T47D (cell line): ENCODE measurements at regions not wholly inside any gene's neighbourhood (a gene's known extent, or its start where the extent isn't known, plus 50 kb on each side); places are given as distances from the start of the nearest gene placed in this dataset.
A peak's percentile ranks its signal among the peaks of the same experiment; 100 is the strongest.

Source experiments
- DNase-seq, 2 experiments: peaks; one replicate each; pipeline versions ENCODE4 v3.0.0 to v3.0.0-alpha.2; 2011 to 2012; ENCODE audit warnings: low read depth in 1 of 2, low spot score in 1 of 2
- JUND ChIP-seq: IDR thresholded peaks from 2 replicates; pipeline ENCODE4 v1.6.1; 2012; ENCODE audit warnings: low read depth
- in situ Hi-C: cut with HindIII; loops from 2 replicates; pipeline ENCODE4 v1.10.0; 2016; ENCODE audit warnings: low sequenced_read_pairs, low pct_unique_long_range_greater_than_20kb

DNA sequence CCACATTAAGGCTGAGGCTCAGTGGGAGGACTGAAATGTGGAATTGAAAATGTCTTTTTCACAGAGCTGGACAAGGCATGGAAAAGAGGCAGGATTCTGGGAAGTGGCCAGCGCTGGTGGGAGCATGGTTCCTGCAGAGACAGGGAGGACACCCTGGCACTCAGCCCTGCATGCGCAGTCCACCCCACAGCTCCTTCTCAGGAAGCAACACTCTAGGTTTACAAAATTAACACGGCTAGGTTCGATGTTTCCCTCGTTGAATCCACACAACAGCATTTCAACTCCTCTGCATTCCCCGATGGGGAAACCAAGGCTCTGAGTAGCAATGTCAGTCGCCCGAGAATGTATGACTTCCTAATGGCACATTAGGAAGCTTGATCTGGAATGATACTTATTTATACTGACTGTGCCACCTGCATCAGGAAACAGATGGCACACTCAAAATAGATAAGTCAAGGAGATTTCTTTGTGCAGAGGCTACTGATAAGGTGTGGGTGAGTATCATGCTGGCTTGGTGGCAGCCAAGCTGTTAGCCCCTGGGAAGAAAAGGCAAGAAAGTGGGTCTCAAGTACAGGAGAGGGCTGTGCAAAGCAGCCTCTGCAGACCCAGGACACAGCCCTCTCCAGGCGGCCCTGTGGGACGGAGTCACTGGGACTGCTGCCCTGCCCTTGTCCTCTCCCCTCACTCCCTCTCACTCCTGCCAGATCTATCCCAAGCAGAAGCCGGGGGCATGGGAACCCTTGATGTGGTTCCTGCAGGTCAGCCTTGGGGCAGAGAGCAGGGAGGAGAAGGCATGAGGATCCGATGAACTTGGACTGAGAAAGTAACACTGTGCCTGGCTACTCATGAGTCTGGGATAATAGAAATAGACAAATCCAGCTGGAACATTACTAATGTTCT is 158.4 kb upstream of the FHL2 start:
- in situ Hi-C loops, result no loop called here
- DNase-seq, result no peak
- no peak for TF ChIP-seq JUND

DNA sequence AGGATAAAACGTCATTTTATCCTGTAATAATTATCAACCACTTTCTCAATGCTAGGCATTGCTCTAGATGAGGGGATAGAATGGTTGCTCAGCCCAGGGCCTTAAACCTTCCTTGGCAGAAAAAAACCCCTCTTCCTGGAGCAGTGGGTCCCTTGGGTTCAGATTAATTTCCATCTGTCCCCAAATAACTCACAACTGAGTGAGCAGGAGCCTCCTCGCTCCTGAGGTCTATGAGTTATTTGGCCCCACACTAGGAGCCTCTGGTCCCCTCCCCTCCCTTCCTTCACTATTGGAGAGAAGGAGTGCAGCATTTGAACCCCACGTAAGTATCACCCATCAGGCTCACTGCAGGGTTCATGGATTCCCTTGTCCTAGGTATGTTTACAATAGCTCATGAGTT is 157.5 kb upstream of the FHL2 start:
- in situ Hi-C loops, result no loop called here
- no peak for DNase-seq
- no peak for TF ChIP-seq JUND

DNA sequence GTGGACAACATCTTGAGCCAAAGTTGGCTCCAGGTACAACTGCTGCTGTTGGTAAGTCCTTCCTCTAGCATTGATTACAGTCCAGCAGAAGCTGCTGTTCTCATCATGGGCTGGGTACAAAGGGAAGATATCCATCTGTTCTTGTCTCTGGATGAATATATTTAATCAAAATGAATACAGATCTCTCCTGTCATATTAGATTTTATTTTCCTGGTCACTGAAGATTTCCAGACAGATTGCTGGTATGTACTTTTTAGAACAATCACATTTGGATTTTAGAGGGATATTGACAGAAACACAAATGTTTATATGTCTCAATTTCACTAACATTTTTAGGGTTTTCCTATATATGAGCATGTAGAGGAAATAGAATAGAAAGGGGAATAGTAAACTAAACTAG is 155.4 kb upstream of the FHL2 start:
- no peak for TF ChIP-seq JUND
- in situ Hi-C loops, result no loop called here
- no peak for DNase-seq

DNA sequence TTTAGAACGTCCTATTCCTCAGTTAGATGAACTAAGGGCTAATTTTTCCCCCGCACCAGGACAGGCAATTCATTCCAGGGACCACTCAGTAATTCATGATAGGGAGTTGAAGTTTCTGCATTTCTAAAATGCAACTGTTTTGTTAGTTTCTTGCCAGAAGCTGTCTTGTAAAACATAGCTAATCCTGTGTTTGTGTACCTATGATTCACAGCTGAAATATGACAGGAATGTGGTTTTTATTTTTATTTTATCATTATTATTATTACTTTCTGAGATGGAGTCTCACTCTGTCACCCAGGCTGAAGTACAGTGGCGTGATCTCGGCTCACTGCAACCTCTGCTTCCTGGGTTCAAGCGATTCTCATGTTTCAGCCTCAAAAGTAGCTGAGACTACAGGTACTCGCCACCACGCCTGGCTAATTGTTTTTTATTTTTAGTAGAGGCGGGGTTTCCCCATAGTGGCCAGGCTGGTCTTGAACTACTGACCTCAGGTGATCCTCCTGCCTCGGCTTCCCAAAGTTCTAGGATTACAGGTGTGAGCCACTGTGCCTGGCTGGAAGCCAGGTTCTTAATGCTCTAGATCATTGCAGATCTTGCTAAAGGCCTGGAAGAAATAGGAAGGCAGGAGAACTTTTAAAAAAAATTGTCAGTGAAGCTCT is 154.8 kb upstream of the FHL2 start:
- TF ChIP-seq JUND, result no peak; the same call in 1 of the 2 replicates
- in situ Hi-C loops, result no loop called here
- DNase-seq, result peak in 1 of 2 experiments; percentile 20

DNA sequence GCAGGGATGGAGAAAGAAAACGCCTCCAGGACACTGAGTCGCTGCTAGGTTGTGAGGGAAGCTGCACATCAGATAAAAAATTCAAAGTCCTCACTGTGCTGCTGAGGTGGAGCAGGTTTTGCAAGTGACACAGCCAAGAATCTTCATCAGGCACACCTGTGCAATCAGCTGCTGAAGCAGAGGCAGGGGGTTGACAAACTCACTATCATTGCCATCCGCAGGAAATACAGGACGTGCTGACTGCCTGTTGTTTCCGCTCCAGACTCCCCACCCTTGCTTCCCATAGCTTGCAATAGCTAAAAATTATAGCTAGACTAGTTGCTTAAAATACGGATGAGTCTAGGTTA is 147.8 kb upstream of the FHL2 start:
- in situ Hi-C loops, result no loop called here
- DNase-seq, result peak in 1 of 2 experiments; percentile 71
- TF ChIP-seq JUND, result no peak

DNA sequence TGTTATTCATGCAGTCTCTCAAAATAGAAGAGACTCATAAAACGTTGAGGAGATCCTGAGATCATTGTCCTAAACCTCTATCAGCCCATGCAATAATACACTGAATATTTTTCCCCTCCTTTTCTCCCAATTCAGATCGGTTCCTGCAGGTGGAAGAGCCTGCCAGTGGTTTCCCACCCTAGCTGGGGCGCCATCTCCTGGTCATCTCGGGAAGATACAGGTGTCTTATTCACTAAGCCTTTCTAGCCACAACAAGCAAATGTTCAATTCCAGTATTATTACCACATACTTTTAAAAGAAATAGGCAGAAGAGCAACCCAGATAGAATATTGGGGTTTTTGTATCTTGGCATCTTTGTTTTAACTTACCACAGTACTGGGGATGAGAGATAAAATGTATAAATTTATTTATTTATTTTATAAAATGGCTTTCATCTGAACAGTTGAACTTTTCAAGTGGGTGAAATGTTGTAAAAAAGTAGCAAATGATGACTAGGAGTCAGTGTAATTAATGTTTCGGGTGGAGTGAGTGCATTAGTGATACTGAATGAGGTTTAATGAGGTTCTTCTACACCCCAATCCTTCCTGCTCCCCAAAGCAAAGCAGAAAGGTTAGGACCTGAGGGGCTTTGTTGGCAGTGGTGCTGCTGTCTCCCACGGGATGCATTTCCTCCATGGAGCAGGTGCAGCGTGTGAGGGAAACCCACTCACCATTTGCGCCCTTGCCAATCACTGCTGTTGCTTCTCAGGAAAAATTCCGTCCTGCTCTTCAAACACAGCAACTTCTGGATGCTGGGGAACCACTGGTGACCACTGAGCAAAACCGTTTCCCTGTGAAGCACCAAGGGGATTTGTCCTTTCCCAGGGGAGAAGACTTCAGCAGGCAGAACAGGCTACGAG is 147.1 kb upstream of the FHL2 start:
- in situ Hi-C loops, result no loop called here
- DNase-seq, result peak; percentile 52 to 73
- TF ChIP-seq JUND, result no peak

DNA sequence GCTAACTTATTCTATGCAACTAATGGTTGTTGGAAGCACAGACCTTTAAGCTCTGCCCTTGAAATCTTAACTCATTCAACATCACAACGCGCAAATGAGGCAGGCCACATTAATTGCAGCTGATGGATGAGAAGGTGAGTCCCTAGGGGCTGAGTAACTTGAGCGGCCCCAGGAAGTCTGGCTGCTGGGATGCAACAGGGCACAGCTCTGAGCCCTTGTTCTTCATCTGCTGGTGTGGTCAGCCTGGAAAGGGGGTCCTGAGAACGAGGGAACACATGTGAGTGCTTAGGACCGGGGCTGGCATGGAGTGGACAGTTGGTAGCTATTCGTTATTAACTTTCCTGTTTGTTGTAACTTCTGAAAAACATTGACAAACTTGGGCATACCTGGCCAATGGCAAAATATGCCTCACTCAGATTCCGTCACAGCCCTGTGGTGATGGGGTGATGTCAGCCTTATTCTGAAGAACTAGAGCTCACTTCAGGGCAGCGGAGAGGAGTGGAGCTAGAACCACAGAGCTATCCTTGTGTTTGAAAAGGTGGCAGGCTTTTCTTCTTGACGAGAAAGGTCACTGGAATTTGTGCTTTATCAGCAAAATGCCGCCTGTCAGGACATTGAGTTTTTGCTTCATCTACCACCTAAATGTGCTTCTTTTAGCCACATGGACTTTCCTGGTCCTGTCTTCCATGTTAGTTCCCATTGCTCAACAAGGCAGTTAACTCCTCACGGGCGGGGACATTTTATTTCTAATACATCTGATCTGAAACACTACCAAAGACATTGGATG is 145.9 kb upstream of the FHL2 start:
- no peak for DNase-seq
- TF ChIP-seq JUND, result no peak
- in situ Hi-C loops, result no loop called here

DNA sequence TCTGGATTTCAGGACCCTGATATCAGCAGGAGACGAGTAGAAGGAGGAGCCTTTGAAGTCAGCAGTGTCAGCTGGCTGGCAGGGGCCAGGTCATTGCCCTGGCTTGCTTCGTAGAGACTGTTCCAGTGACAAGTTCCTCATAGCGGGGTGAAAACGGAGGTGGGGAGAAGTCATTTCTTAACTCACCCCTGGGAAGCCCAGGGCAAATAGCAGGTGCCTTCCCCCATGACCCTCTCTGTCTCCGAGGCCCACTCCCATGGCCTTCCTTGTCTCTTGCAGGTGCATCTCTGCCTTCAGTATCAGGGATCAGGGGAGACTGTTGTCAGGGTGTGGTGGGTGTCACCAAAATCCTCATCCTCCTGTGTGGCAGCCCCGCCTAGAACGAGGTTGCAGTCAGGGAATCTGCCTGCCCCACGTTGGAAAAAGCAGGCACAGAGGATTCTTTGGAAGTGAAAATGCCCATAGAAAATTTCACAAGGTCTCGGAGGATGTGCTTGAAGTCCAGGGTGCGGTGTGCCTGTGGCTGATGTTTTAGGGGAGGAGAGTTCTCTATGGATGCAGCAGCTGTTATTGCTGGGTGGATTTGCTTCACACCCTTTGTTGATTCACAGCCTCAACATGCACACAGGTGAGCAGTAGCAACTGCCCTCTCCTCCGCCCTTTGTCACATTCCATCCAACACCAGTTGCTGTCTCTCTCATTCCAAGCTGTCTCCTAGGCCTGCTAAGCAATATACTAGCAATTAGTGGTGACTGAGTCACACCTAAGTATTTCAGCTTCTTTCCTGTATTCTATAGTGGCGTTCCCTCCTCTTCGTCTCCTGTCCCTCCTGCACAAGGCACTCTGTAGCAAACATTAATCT is 142.6 kb upstream of the FHL2 start:
- in situ Hi-C loops, result no loop called here
- no peak for DNase-seq
- no peak for TF ChIP-seq JUND

DNA sequence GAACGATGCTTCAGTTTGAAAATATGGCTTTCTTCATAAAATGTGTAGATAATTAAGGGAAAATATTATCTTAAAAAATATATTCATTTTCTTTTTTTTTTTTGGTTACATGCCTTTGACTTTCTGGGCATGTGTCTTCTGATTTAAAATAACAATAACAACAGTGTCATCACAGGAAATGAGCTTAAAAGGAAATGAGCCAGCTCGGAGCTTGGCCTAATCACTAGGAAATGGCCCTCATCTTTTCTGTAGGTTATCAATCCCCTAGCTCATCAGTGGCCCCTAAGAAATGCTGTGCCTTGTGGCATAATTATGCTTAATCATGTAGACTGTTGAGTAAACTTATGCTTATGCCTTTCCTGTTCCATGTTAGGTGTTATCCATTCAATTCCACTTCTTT is 141.8 kb upstream of the FHL2 start:
- no peak for TF ChIP-seq JUND
- no peak for DNase-seq
- in situ Hi-C loops, result no loop called here

DNA sequence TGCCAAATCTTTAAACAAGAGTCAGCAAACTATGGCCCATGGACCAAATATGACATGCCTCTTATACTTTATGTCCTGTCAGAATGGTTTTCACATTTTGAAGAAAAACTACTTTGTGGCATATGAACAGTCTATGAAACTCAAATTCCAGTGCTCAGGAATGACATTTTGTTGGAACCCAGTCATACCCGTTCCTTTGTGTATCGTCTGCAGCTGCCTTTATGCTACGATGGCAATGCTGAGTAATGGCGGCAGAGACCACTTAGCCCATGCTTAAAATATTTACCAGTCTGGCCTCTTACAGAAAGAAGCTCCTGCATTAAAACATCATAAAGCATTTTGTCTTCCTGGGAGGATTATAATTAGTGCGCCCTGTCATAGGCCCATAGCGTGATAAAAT is 140.5 kb upstream of the FHL2 start:
- in situ Hi-C loops, result no loop called here
- no peak for TF ChIP-seq JUND

DNA sequence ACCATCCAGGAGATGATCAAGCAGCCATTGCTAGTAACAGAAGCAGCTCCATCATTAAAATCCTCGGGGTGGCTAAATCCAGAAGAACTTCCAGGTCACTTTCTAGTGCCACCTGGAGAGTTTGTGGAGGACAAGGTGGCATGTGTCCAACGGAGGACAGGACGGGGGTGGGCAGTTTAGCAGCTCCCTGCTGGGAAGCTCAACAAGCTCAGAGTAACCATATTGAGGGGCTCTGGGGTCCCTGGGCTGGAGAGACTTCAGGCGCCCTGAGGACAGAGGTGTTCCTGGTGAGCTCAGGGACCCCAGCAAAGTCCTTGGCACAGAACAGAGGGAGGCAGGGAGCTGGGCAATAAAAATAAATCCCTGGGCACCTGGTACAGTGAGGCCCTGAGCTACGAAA is 140.0 kb upstream of the FHL2 start:
- TF ChIP-seq JUND, result no peak
- in situ Hi-C loops, result no loop called here

More for the DNA sequence above, 140.5 kb upstream of the FHL2 start:
- no peak for DNase-seq

More for the DNA sequence above, 140.0 kb upstream of the FHL2 start:
- no peak for DNase-seq
